AG08395 (cell line): ENCODE measurements at regions not wholly inside any gene's neighbourhood (a gene's known extent, or its start where the extent isn't known, plus 50 kb on each side); places are given as distances from the start of the nearest gene placed in this dataset.

Experiments
- DNase-seq: peaks from one replicate; pipeline ENCODE4 v3.0.0; 2012; ENCODE audit warnings: mixed read lengths, low spot score

GRCh38 chr10:4483811-4484210 is 342.2 kb upstream of the AKR1E2 start:
- no peak for DNase-seq

- DNase-seq = no peak
Observed at GRCh38 chr10:4482659-4483058, 343.3 kb upstream of the AKR1E2 start.

- no peak for DNase-seq
Observed at GRCh38 chr10:4481192-4481591, 344.8 kb upstream of the AKR1E2 start.

GRCh38 chr10:4479342-4479741 is 346.7 kb upstream of the AKR1E2 start:
- DNase-seq = no peak

GRCh38 chr10:4477664-4478063 is 348.3 kb upstream of the AKR1E2 start:
- no peak for DNase-seq

GRCh38 chr10:4475827-4476490 is 350.0 kb upstream of the AKR1E2 start:
- no peak for DNase-seq

- no peak for DNase-seq
Observed at GRCh38 chr10:4474829-4475228, 351.2 kb upstream of the AKR1E2 start.

GRCh38 chr10:4473977-4474376 is 352.0 kb upstream of the AKR1E2 start:
- no peak for DNase-seq

- no peak for DNase-seq
Observed at GRCh38 chr10:4472190-4472904, 353.7 kb upstream of the AKR1E2 start.

GRCh38 chr10:4470231-4470835 is 355.7 kb upstream of the AKR1E2 start:
- DNase-seq = peak; percentile 75

GRCh38 chr10:4467481-4467880 is 358.5 kb upstream of the AKR1E2 start:
- no peak for DNase-seq

GRCh38 chr10:4460267-4460666 is 365.7 kb upstream of the AKR1E2 start:
- no peak for DNase-seq

- no peak for DNase-seq
Observed at GRCh38 chr10:4459531-4459930, 366.5 kb upstream of the AKR1E2 start.

- DNase-seq = no peak
Observed at GRCh38 chr10:4457597-4457996, 368.4 kb upstream of the AKR1E2 start.

- no peak for DNase-seq
Observed at GRCh38 chr10:4456776-4457175, 369.2 kb upstream of the AKR1E2 start.

GRCh38 chr10:4456279-4456678 is 369.7 kb upstream of the AKR1E2 start:
- no peak for DNase-seq

- DNase-seq = no peak
Observed at GRCh38 chr10:4453950-4454349, 372.1 kb upstream of the AKR1E2 start.

- DNase-seq = no peak
Observed at GRCh38 chr10:4453276-4453675, 372.7 kb upstream of the AKR1E2 start.

- peak; percentile 81 for DNase-seq
Observed at GRCh38 chr10:4450981-4451908, 374.8 kb upstream of the AKR1E2 start.

GRCh38 chr10:4450169-4450568 is 375.8 kb upstream of the AKR1E2 start:
- DNase-seq = no peak

GRCh38 chr10:4448030-4448429 is 378.0 kb upstream of the AKR1E2 start:
- no peak for DNase-seq

- no peak for DNase-seq
Observed at GRCh38 chr10:4443419-4443818, 382.6 kb upstream of the AKR1E2 start.
